Trophoblast cell (in vitro differentiated cells and primary cell): ENCODE measurements at regions not wholly inside any gene's neighbourhood (a gene's known extent, or its start where the extent isn't known, plus 50 kb on each side); places are given as distances from the start of the nearest gene placed in this dataset.

Experiments used
- DNase-seq, 2 donors: peaks; one replicate each; pipeline ENCODE4 v3.0.0-alpha.2; 2016
- H2AFZ ChIP-seq: 2 replicates; pipeline ENCODE4 v1.6.1; 2013; ENCODE audit warnings: low read length, moderate library complexity, mild to moderate bottlenecking; ENCODE audit not compliant: insufficient read depth, poor library complexity
- H2AK5ac ChIP-seq: 2 replicates; pipeline ENCODE4 v1.6.1; 2013; ENCODE audit warnings: mild to moderate bottlenecking, low read length
- H2BK120ac ChIP-seq: 2 replicates; pipeline ENCODE4 v1.6.1; 2013; ENCODE audit warnings: low read length, mild to moderate bottlenecking, moderate library complexity; ENCODE audit not compliant: insufficient read depth, poor library complexity
- H2BK12ac ChIP-seq: 2 replicates; pipeline ENCODE4 v1.6.1; 2013; ENCODE audit warnings: mild to moderate bottlenecking, low read length, moderate library complexity
- H2BK5ac ChIP-seq: 2 replicates; pipeline ENCODE4 v1.6.1; 2013; ENCODE audit warnings: low read length, low read depth, moderate library complexity, mild to moderate bottlenecking; ENCODE audit not compliant: poor library complexity
- H3K14ac ChIP-seq: 2 replicates; pipeline ENCODE4 v1.6.1; 2013; ENCODE audit warnings: mild to moderate bottlenecking, low read length
- H3K18ac ChIP-seq: 2 replicates; pipeline ENCODE4 v1.6.1; 2013; ENCODE audit warnings: mild to moderate bottlenecking, low read length
- H3K23ac ChIP-seq: 2 replicates; pipeline ENCODE4 v1.6.1; 2013; ENCODE audit warnings: low read length
- H3K27ac ChIP-seq: 2 replicates; pipeline ENCODE4 v1.5.1; 2013; ENCODE audit warnings: low read depth, mild to moderate bottlenecking, inconsistent platforms, low read length, moderate library complexity
- H3K27me3 ChIP-seq: 2 replicates; pipeline ENCODE4 v1.6.1; 2013; ENCODE audit warnings: inconsistent platforms, mild to moderate bottlenecking, low read length, moderate library complexity; ENCODE audit not compliant: insufficient read depth
- H3K36me3 ChIP-seq, 2 experiments: 1 replicate in 1 of 2; 2 replicates in 1 of 2; pipeline ENCODE4 v1.6.1; 2013; ENCODE audit warnings: low read length in 2 of 2, mild to moderate bottlenecking in 2 of 2, moderate library complexity in 1 of 2; ENCODE audit not compliant: insufficient read depth in 2 of 2, control insufficient read depth in 1 of 2
- H3K4ac ChIP-seq: 2 replicates; pipeline ENCODE4 v1.6.1; 2013; ENCODE audit warnings: low read depth, mild to moderate bottlenecking, low read length, moderate library complexity
- H3K4me1 ChIP-seq, 2 experiments: 1 replicate in 1 of 2; 2 replicates in 1 of 2; pipeline ENCODE4 v1.6.1; 2013; ENCODE audit warnings: low read length in 2 of 2, mild to moderate bottlenecking in 2 of 2, moderate library complexity in 1 of 2; ENCODE audit not compliant: insufficient read depth in 2 of 2, control insufficient read depth in 1 of 2
- H3K4me2 ChIP-seq: 2 replicates; pipeline ENCODE4 v1.6.1; 2013; ENCODE audit warnings: inconsistent platforms, mild to moderate bottlenecking, low read length, moderate library complexity
- H3K4me3 ChIP-seq: 2 replicates; pipeline ENCODE4 v1.5.1; 2013; ENCODE audit warnings: mild to moderate bottlenecking, low read depth, low read length, inconsistent platforms
- H3K79me1 ChIP-seq: one replicate; pipeline ENCODE4 v1.6.1; 2013; ENCODE audit warnings: low read length
- H3K79me2 ChIP-seq: 2 replicates; pipeline ENCODE4 v1.6.1; 2013; ENCODE audit warnings: low read length, mild to moderate bottlenecking; ENCODE audit not compliant: control insufficient read depth, insufficient read depth, poor library complexity
- H3K9ac ChIP-seq: 2 replicates; pipeline ENCODE4 v1.6.1; 2013; ENCODE audit warnings: mild to moderate bottlenecking, low read length
- H3K9me3 ChIP-seq: 2 replicates; pipeline ENCODE4 v1.6.1; 2013; ENCODE audit warnings: low read depth, mild to moderate bottlenecking, control low read depth, inconsistent platforms, low read length; ENCODE audit not compliant: insufficient read depth
- H4K12ac ChIP-seq: 2 replicates; pipeline ENCODE4 v1.6.1; 2013; ENCODE audit warnings: low read depth, mild to moderate bottlenecking, low read length, moderate library complexity
- H4K8ac ChIP-seq: 2 replicates; pipeline ENCODE4 v1.6.1; 2013; ENCODE audit warnings: low read depth, mild to moderate bottlenecking, low read length, moderate library complexity
- H4K91ac ChIP-seq: one replicate; pipeline ENCODE4 v1.6.1; 2013; ENCODE audit warnings: low read depth, mild to moderate bottlenecking, low read length, moderate library complexity
- WGBS: extraction: QIAGEN DNeasy Blood & Tissue Kit; methylation state at CpG from one replicate; pipeline ENCODE4 v1.1.7; 2013; ENCODE audit warnings: missing lambda C conversion rate; ENCODE audit not compliant: insufficient read length, insufficient coverage; ENCODE audit errors: extremely low coverage; 5-methylcytosine and 5-hydroxymethylcytosine counted together

DNA sequence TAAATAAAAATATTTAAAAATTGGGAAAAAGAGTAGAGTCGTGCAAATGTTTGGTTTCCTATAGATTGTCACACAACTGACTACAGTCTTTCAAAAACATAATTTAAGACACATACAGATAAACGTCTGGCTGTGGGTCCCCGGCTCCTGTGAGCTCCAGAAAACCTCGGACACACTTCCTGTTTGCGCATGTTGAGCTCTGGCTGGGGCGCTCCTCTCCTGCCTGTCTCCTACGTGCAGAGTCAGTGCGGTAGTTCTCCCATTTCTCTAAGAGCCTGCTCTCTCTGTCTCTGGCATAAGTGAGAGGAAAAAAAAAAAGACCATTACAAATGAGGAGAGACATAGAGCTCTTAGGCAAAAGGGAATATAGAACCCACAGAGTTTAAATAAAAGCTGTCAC, 128.2 kb upstream of the OBI1 start:
- Histone ChIP-seq H3K27ac (no peak overlapping the region), H4K91ac (no peak overlapping the region), H4K8ac (no peak overlapping the region), H3K36me3 (no peaks in the 10 kb centered on the region), H2AK5ac (no peak overlapping the region), H2AFZ (no peak overlapping the region), H3K4me1 (no peaks in the 10 kb centered on the region), H3K4me2 (no peak overlapping the region), H3K4me3 (no peak overlapping the region), H3K18ac (no peak overlapping the region), H3K9me3 (no peaks in the 10 kb centered on the region), H3K27me3 (no peaks in the 10 kb centered on the region), H2BK12ac (no peak overlapping the region), H4K12ac (no peak overlapping the region), H2BK5ac (no peak overlapping the region), H2BK120ac (no peak overlapping the region), H3K14ac (no peak overlapping the region), H3K4ac (no peak overlapping the region), H3K9ac (no peak overlapping the region), H3K79me2 (no peaks in the 10 kb centered on the region), H3K23ac (no peak overlapping the region), H3K79me1 (no peaks in the 10 kb centered on the region)
- DNase-seq = no peak
- WGBS = no CpG with 5 or more reads among the region's 8 CpGs

DNA sequence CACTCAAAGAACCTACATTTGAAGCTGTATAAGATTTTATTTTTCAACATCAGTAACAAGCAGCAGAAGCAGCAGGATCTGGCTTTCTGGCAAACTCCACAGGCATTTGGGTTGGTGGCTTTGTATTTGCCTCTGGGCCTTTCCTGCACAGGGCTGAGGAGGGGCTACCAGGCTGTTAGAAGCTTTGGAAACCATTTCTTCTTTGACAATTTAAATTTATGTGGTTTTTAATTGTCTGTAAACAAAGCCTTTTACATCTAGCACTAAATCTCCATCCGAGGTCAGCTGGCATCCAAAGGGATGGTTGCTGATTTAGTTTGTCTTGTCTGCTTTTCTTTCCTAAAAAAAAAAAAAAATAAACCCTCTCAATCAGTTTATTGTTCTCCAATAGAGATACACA, 127.5 kb upstream of the OBI1 start:
- no peaks in the 10 kb centered on the region for H3K4me1 ChIP-seq
- no peak overlapping the region for H3K18ac ChIP-seq
- H3K9me3 ChIP-seq = no peaks in the 10 kb centered on the region
- no peaks in the 10 kb centered on the region for H3K79me1 ChIP-seq
- no peak overlapping the region for H3K14ac ChIP-seq
- no peak overlapping the region for H2AFZ ChIP-seq
- DNase-seq = no peak
- H2BK120ac ChIP-seq = no peak overlapping the region
- no peak overlapping the region for H3K4ac ChIP-seq
- H4K12ac ChIP-seq = no peak overlapping the region
- H3K27ac ChIP-seq = no peak overlapping the region
- H2BK12ac ChIP-seq = no peak overlapping the region
- H3K4me3 ChIP-seq = no peak overlapping the region
- no peaks in the 10 kb centered on the region for H3K36me3 ChIP-seq
- no peak overlapping the region for H2AK5ac ChIP-seq
- no peaks in the 10 kb centered on the region for H3K79me2 ChIP-seq
- H4K8ac ChIP-seq = no peak overlapping the region
- H3K4me2 ChIP-seq = no peak overlapping the region
- no peak overlapping the region for H3K9ac ChIP-seq
- WGBS = no CpG with 5 or more reads among the region's 1 CpG
- no peaks in the 10 kb centered on the region for H3K27me3 ChIP-seq
- H2BK5ac ChIP-seq = no peak overlapping the region
- no peak overlapping the region for H3K23ac ChIP-seq
- no peak overlapping the region for H4K91ac ChIP-seq

DNA sequence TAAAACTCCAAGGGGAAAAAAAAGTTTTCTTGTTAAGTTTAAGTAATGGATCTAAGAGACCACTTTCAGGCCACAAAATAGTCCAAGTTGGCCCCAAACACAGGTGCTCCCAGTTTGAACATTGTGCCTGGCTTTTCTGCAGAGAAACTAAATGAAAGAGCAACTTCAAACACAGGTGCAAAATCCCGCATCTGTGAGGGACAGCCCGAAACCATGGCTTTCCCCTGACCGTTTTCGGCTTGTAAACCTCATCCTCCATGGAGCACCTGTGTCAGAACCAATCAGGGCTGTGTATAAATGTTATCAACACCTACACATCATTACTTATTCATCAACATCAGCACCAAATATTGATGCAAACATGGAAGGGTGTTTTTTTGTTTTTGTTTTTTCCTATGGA, 126.8 kb upstream of the OBI1 start:
- Histone ChIP-seq H3K27ac (no peak overlapping the region), H3K18ac (no peak overlapping the region), H3K27me3 (no peaks in the 10 kb centered on the region), H4K8ac (no peak overlapping the region), H3K4me2 (no peak overlapping the region), H2BK12ac (no peak overlapping the region), H4K91ac (no peak overlapping the region), H2AK5ac (no peak overlapping the region), H3K4me1 (no peaks in the 10 kb centered on the region), H3K79me1 (no peaks in the 10 kb centered on the region), H3K4ac (no peak overlapping the region), H3K9me3 (no peaks in the 10 kb centered on the region), H3K14ac (no peak overlapping the region), H3K79me2 (no peaks in the 10 kb centered on the region), H3K4me3 (no peak overlapping the region), H3K23ac (no peak overlapping the region), H2AFZ (no peak overlapping the region), H3K9ac (no peak overlapping the region), H4K12ac (no peak overlapping the region), H3K36me3 (no peaks in the 10 kb centered on the region), H2BK5ac (no peak overlapping the region), H2BK120ac (no peak overlapping the region)
- WGBS = no CpG with 5 or more reads among the region's 4 CpGs
- no peak for DNase-seq

- no peaks in the 10 kb centered on the region for H3K9me3 ChIP-seq
- H3K18ac ChIP-seq = no peak overlapping the region
- H4K12ac ChIP-seq = no peak overlapping the region
- no peak for DNase-seq
- H3K36me3 ChIP-seq = no peaks in the 10 kb centered on the region
- no peaks in the 10 kb centered on the region for H3K79me2 ChIP-seq
- no peak overlapping the region for H4K91ac ChIP-seq
- no peak overlapping the region for H2AFZ ChIP-seq
- no peak overlapping the region for H3K23ac ChIP-seq
- no peaks in the 10 kb centered on the region for H3K4me1 ChIP-seq
- H3K79me1 ChIP-seq = no peaks in the 10 kb centered on the region
- H2AK5ac ChIP-seq = no peak overlapping the region
- no peak overlapping the region for H4K8ac ChIP-seq
- no peak overlapping the region for H3K4me3 ChIP-seq
- no peak overlapping the region for H3K27ac ChIP-seq
- no peak overlapping the region for H3K4me2 ChIP-seq
- no peak overlapping the region for H2BK120ac ChIP-seq
- no peak overlapping the region for H3K14ac ChIP-seq
- H3K4ac ChIP-seq = no peak overlapping the region
- no peak overlapping the region for H3K9ac ChIP-seq
- no peaks in the 10 kb centered on the region for H3K27me3 ChIP-seq
- WGBS = no CpG with 5 or more reads among the region's 6 CpGs
- no peak overlapping the region for H2BK5ac ChIP-seq
- no peak overlapping the region for H2BK12ac ChIP-seq
These were observed 125.2 kb upstream of the OBI1 start for GRCh38 chr13:78784014-78784750.
